ENCODE measurements at regions not wholly inside any gene's neighbourhood (a gene's known extent, or its start where the extent isn't known, plus 50 kb on each side); places are given as distances from the start of the nearest gene placed in this dataset.

- TF ChIP-seq CTCF (conservative IDR thresholded peaks at IDR 0.05) = no peak
- no peak for TF ChIP-seq ZFX (IDR thresholded peaks at IDR 0.05)
These were observed 125.3 kb upstream of the CCN2 start for GRCh38 chr6:132076452-132076851.
